HCT116 (cell line): ENCODE measurements at regions not wholly inside any gene's neighbourhood (a gene's known extent, or its start where the extent isn't known, plus 50 kb on each side); places are given as distances from the start of the nearest gene placed in this dataset.

ENCODE experiments used
- ATAC-seq: fragments of 200-7000 bp; cut with Tn5 transposase; 2 replicates; pipeline ENCODE4 v1.9.1; 2020; ENCODE audit warnings: mild to moderate bottlenecking, moderate library complexity
- BruUV-seq: library from RNA; stranded (reverse); fragments of 400-500 nt; replicated peaks from 2 replicates; lab custom pipeline; 2021; lab: Mats Ljungman, UMichigan
- CTCF ChIA-PET: fragments of 300-600 bp; sonication (Branson Sonifier 250); formaldehyde crosslinking; loops from one replicate; lab custom pipeline; 2021; ENCODE audit warnings: antibody characterized with exemption; lab: Charles Lee
- POLR2A ChIA-PET: fragments of 300-600, 350-600 bp; sonication (Branson Sonifier 250); formaldehyde crosslinking; loops from one replicate; lab custom pipeline; 2021; ENCODE audit warnings: antibody characterized with exemption; lab: Charles Lee
- RAD21 ChIA-PET, 2 experiments: fragments of 300-600 bp; sonication (Branson Sonifier 250); formaldehyde crosslinking; loops; one replicate each; lab custom pipeline; 2023; ENCODE audit warnings: low total read pairs in 2 of 2; ENCODE audit not compliant: uncharacterized antibody in 2 of 2, unreplicated experiment in 2 of 2, low non-redundant PET in 1 of 2; lab: Charles Lee
- DNase-seq: peaks from one replicate; pipeline ENCODE4 v3.0.0-alpha.2; 2010; ENCODE audit warnings: low read depth, low spot score
- H2AFZ ChIP-seq: fragments of 200-600 bp; shearing (Covaris generic), sonication (generic); 2 replicates; pipeline ENCODE4 v1.6.1; 2017; ENCODE audit warnings: low read depth, mixed run types, mixed read lengths, antibody characterized with exemption, low read length; ENCODE audit not compliant: poor library complexity, severe bottlenecking
- H3K27ac ChIP-seq: 2 replicates; pipeline ENCODE4 v1.5.1; 2012; ENCODE audit warnings: low read depth, low read length
- H3K27me3 ChIP-seq: fragments of 200-600 bp; sonication (generic); 2 replicates; pipeline ENCODE4 v1.6.1; 2016; ENCODE audit warnings: mixed run types, low read length, mixed read lengths; ENCODE audit not compliant: insufficient read depth
- H3K36me3 ChIP-seq, 2 experiments: fragments of 200-500 bp in 1 of 2; fragments of 200-600 bp in 1 of 2; sonication (Bioruptor generic) in 1 of 2; sonication (generic) in 1 of 2; 2 replicates each; pipeline versions ENCODE4 v1.5.1 to v1.6.1; 2014 to 2016; ENCODE audit warnings: low read length in 2 of 2, inconsistent platforms in 1 of 2, mixed read lengths in 1 of 2, mixed run types in 1 of 2; ENCODE audit not compliant: insufficient read depth in 2 of 2, control insufficient read depth in 1 of 2
- H3K4me1 ChIP-seq, 2 experiments: fragments of 200-600 bp in 1 of 2; sonication (generic) in 1 of 2; 2 replicates each; pipeline versions ENCODE4 v1.5.1 to v1.6.1; 2012 to 2017; ENCODE audit warnings: low read length in 2 of 2, inconsistent platforms in 1 of 2, mild to moderate bottlenecking in 1 of 2, mixed read lengths in 1 of 2, mixed run types in 1 of 2, moderate library complexity in 1 of 2; ENCODE audit not compliant: insufficient read depth in 2 of 2, control insufficient read depth in 1 of 2
- H3K4me2 ChIP-seq: fragments of 200-600 bp; sonication (generic); 2 replicates; pipeline ENCODE4 v1.6.1; 2017; ENCODE audit warnings: mixed run types, low read length, mixed read lengths
- H3K4me3 ChIP-seq, 2 experiments: fragments of 200-600 bp in 1 of 2; sonication (generic) in 1 of 2; replicated peaks in 1 of 2; 2 replicates each; pipeline ENCODE4 v1.5.1; 2011 to 2016; ENCODE audit warnings: low read length in 2 of 2, control low read depth in 1 of 2, low read depth in 1 of 2, mild to moderate bottlenecking in 1 of 2, mixed read lengths in 1 of 2, mixed run types in 1 of 2
- H3K79me2 ChIP-seq: fragments of 200-600 bp; sonication (generic); 2 replicates; pipeline ENCODE4 v1.6.1; 2017; ENCODE audit warnings: mild to moderate bottlenecking, mixed run types, low read length, moderate library complexity, mixed read lengths; ENCODE audit not compliant: insufficient read depth
- H3K9ac ChIP-seq: fragments of 200-600 bp; sonication (generic); 2 replicates; pipeline ENCODE4 v1.6.1; 2016; ENCODE audit warnings: low read length, mixed read lengths
- H3K9me2 ChIP-seq: fragments of 200-600 bp; sonication (generic), shearing (Covaris generic); 2 replicates; pipeline ENCODE4 v1.6.1; 2017; ENCODE audit warnings: mixed run types, mild to moderate bottlenecking, moderate library complexity; ENCODE audit not compliant: insufficient read depth
- H3K9me3 ChIP-seq, 2 experiments: fragments of 200-500 bp in 1 of 2; fragments of 200-600 bp in 1 of 2; sonication (Bioruptor generic) in 1 of 2; sonication (generic) in 1 of 2; 2 replicates each; pipeline ENCODE4 v1.6.1; 2014 to 2017; ENCODE audit warnings: low read length in 2 of 2, mixed read lengths in 2 of 2, inconsistent platforms in 1 of 2, low read depth in 1 of 2, mild to moderate bottlenecking in 1 of 2, mixed run types in 1 of 2, moderate library complexity in 1 of 2; ENCODE audit not compliant: control insufficient read depth in 1 of 2, insufficient read depth in 1 of 2
- H4K20me1 ChIP-seq: fragments of 200-600 bp; sonication (generic), shearing (Covaris generic); 2 replicates; pipeline ENCODE4 v1.6.1; 2017; ENCODE audit warnings: mixed run types, mild to moderate bottlenecking, moderate library complexity; ENCODE audit not compliant: insufficient read depth
- CBX3 ChIP-seq: IDR thresholded peaks from 2 replicates; pipeline ENCODE4 v1.6.1; 2012; ENCODE audit warnings: low read depth
- CEBPB ChIP-seq: IDR thresholded peaks from 2 replicates; pipeline ENCODE4 v1.6.1; 2012; ENCODE audit warnings: low read depth
- EGR1 ChIP-seq: IDR thresholded peaks from 2 replicates; pipeline ENCODE4 v1.6.1; 2012; ENCODE audit warnings: low read depth
- ELF1 ChIP-seq: IDR thresholded peaks from 2 replicates; pipeline ENCODE4 v1.6.1; 2012; ENCODE audit warnings: low read depth, borderline replicate concordance
- JUND ChIP-seq: IDR thresholded peaks from 2 replicates; pipeline ENCODE4 v1.6.1; 2012
- RAD21 ChIP-seq: IDR thresholded peaks from 2 replicates; pipeline ENCODE4 v1.6.1; 2012; ENCODE audit warnings: low read depth, mild to moderate bottlenecking
- SP1 ChIP-seq: IDR thresholded peaks from 2 replicates; pipeline ENCODE4 v1.6.1; 2012; ENCODE audit warnings: low read depth
- YY1 ChIP-seq: IDR thresholded peaks from 2 replicates; pipeline ENCODE4 v1.6.1; 2011; ENCODE audit warnings: low read length, low read depth, moderate library complexity, mild to moderate bottlenecking; ENCODE audit not compliant: insufficient replicate concordance; ENCODE audit errors: extremely low read depth
- ZNF274 ChIP-seq: fragments of 200-500 bp; sonication (Bioruptor generic); IDR thresholded peaks from 2 replicates; pipeline ENCODE4 v1.6.1; 2014; ENCODE audit warnings: mild to moderate bottlenecking, low read depth, low read length, inconsistent platforms
- intact Hi-C: fragments of 100-400 bp; cut with micrococcal nuclease; formaldehyde crosslinking; loops from 2 replicates; pipeline ENCODE4 v1.10.0; 2022
- TF ChIP-seq, protein P1 (sequence below): IDR thresholded peaks from 2 replicates; pipeline ENCODE4 v1.6.1; 2012
- TF ChIP-seq, protein P2 (sequence below): IDR thresholded peaks from 2 replicates; pipeline ENCODE4 v1.6.1; 2012
- TF ChIP-seq, protein P3 (sequence below): IDR thresholded peaks from 2 replicates; pipeline ENCODE4 v1.6.1; 2011; ENCODE audit warnings: mild to moderate bottlenecking, low read length, moderate library complexity; ENCODE audit not compliant: insufficient replicate concordance; ENCODE audit errors: extremely low read depth

DNA sequence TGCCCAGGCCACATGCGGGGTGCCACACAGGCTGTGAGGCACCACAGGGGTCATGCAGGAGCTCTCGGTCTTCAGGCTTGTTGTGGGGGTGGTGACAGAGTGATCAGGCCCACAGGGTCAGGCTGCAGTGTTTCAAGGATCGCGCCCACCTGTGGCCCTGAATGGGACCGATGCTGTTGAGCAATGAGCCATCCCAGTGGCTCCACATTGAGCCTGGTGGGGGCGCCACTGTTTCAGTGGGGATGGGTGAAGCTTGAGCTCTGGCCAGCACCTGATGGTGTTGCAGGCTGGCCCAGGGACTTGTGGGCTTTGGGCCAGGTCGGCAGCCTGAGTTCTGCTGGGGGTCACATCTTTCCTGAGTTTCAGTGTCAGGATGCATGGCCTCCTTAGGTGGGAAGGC is 230.1 kb downstream of the UBE3A start:
- no peak for ATAC-seq

More for the DNA sequence above, 230.1 kb downstream of the UBE3A start:
- no peaks in the 10 kb centered on the region for H3K27me3 ChIP-seq
- no peak for TF ChIP-seq CBX3
- TF ChIP-seq YY1: no peak
- TF ChIP-seq ZNF274: no peak
- no peak for TF ChIP-seq RAD21
- no peak for TF ChIP-seq CEBPB
- TF ChIP-seq ELF1: no peak
- TF ChIP-seq, protein P1, sequence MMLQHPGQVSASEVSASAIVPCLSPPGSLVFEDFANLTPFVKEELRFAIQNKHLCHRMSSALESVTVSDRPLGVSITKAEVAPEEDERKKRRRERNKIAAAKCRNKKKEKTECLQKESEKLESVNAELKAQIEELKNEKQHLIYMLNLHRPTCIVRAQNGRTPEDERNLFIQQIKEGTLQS: no peak
- TF ChIP-seq JUND: no peak
- TF ChIP-seq, protein P2, sequence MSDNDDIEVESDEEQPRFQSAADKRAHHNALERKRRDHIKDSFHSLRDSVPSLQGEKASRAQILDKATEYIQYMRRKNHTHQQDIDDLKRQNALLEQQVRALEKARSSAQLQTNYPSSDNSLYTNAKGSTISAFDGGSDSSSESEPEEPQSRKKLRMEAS: no peak
- TF ChIP-seq, protein P3, sequence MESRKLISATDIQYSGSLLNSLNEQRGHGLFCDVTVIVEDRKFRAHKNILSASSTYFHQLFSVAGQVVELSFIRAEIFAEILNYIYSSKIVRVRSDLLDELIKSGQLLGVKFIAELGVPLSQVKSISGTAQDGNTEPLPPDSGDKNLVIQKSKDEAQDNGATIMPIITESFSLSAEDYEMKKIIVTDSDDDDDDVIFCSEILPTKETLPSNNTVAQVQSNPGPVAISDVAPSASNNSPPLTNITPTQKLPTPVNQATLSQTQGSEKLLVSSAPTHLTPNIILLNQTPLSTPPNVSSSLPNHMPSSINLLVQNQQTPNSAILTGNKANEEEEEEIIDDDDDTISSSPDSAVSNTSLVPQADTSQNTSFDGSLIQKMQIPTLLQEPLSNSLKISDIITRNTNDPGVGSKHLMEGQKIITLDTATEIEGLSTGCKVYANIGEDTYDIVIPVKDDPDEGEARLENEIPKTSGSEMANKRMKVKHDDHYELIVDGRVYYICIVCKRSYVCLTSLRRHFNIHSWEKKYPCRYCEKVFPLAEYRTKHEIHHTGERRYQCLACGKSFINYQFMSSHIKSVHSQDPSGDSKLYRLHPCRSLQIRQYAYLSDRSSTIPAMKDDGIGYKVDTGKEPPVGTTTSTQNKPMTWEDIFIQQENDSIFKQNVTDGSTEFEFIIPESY: no peak
- no peak for TF ChIP-seq SP1
- no peak for TF ChIP-seq EGR1
- no peak for DNase-seq
- peaks cover 0 to 30% of the 10 kb centered on the region in 2 experiments; a peak in 2 of 4 replicates for H3K9me3 ChIP-seq
- H4K20me1 ChIP-seq: no peaks in the 10 kb centered on the region
- RAD21 ChIA-PET: no interaction called here
- H2AFZ ChIP-seq: no peak overlapping the region
- no peaks in the 10 kb centered on the region for H3K4me1 ChIP-seq
- intact Hi-C loops: no loop called here
- BruUV-seq: no TSS peak
- no peaks in the 10 kb centered on the region for H3K79me2 ChIP-seq
- H3K9ac ChIP-seq: no peak overlapping the region
- no peaks in the 10 kb centered on the region for H3K9me2 ChIP-seq
- POLR2A ChIA-PET: no interaction called here
- H3K36me3 ChIP-seq: no peaks in the 10 kb centered on the region
- CTCF ChIA-PET: no interaction called here
- H3K4me3 ChIP-seq: no peak overlapping the region
- H3K4me2 ChIP-seq: no peak overlapping the region
- no peak overlapping the region for H3K27ac ChIP-seq
